Right hindlimb (tissue), 1 donor: ENCODE measurements at regions not wholly inside any gene's neighbourhood (a gene's known extent, or its start where the extent isn't known, plus 50 kb on each side); places are given as distances from the start of the nearest gene placed in this dataset.

Source experiments
- DNase-seq: peaks from one replicate; pipeline ENCODE4 v3.0.0-alpha.2; 2018

DNA sequence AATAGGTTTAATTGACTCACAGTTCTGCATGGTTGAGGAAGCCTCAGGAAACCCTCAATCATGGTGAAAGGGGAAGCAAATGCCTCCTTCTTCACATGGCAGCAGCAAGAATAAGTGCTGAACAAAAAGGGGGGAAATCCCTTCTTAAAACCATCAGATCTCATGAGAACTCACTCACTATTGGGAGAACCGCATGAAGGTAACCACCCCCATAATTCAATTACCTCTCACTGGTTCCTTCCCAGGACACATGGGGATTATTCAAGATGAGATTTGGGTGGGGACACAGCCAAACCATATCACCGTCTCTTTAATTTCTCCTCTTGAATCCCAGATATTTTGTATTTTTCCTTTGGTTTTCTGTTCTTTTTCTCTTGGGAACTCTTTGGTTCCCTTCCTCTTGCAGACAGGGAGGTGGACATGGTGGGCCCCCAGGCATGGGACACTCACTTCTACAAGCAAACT is 223.6 kb downstream of the TBXT start:
- DNase-seq = no peak

DNA sequence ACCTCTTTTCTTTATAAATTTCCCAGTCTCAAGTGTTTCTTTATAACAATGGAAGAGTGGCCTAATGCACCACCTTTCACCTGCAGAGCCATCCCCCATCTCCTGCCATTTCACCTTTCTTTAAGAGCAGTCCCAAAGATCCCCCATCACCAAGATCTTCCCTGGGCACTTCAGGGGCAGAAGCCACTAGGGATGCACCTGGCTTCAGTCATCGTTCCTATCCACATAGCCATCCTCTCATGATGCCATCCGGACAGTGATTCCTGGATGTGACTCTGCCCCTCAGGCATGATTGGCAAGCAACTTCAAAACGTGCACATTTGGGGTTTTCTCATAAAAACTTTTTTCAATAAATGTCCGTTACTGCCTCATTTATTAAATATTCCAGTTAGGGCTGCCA is 225.9 kb downstream of the TBXT start:
- DNase-seq = no peak

DNA sequence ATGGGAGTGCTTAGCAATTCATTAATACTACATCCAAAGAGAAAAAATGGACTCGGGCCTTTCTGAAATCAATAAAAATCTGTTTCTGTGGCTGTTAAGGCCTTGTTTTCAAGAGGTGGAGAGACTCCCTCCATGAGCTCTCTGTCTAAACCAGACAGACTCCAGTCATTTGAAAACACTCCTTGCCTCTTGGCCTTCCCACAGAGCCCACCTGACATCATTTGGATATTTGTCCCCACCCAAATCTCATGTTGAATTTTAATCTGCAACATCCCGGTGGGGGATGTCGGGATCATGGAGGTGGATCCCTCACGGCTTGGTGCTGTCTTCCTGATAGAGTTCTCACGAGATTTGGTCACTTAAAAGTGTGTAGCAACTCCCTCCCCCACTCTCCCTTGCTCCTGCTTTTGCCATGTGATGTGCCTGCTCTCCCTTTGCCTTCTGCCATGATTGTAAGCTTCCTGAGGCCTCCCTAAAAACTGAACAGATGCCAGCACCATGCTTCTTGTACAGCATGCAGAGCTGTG is 226.3 kb downstream of the TBXT start:
- DNase-seq = no peak

DNA sequence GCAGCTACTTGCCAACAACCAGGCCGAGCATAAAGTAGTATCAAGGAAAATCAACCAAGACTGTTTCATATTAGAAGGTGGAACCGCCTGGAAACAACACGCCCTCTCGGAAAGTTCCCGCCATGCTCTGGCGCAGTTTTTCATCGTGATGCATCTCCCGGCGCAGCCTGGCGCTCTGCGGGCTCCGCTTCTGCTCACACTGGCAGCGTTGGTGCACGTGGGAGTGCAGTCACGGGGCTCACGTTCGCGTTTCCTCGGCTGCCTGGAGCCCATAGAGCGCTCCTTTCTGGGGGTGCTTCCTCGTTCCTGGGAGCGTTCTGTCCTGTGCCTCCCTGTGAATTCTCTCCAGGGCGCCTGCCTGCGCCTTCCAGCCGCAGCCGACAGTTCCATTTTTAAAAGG is 227.3 kb downstream of the TBXT start:
- DNase-seq = no peak

DNA sequence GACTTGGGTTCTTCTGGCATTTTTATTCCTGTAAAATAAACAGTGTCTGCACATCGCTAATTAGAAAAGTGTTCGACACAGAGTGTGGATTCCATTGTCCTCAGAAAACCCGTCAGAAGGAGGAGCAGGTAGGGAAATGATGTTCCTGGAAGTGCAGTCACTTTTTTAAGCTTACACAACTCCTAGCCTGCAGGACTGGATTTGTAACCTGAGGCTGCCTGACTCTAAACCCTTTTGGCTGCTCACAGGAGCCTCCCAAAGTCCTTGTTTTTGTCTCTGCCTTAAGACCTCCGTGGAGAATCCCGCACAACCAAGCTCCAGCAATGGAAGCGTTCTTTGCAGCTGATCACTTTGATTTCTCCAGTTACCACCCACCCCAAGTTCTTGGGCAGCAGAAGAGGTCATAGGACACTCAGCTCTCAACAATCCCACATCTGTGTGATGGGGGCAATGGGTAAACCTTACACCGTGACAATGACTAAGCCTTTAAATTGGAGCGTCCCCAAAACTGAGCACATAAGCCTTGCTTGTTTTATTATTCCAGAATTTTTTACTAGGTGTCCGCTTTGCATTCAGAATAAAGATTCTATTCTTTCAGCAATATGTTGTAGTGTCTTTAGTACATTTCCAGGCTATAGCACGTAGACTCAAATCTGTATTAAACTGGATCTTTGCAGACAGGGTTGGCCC is 227.9 kb downstream of the TBXT start:
- no peak for DNase-seq

DNA sequence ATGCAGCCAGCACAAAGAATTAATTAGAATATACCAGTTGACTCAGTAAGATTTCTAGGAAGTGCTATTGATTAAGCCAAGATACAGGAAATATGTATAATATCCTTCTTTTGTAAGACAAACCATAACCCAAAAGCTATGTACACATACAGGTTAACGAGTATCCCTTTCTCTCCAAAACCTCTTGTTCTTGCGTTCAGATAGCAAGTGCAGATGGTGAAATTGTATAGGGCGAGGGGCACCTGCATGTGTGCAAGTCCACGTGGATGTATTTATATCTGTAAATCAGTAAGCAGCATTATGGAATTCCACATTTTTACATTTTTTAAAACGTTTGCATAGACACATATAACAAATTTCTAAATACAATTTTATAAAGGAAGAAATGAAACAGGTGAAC is 228.6 kb downstream of the TBXT start:
- DNase-seq = no peak

DNA sequence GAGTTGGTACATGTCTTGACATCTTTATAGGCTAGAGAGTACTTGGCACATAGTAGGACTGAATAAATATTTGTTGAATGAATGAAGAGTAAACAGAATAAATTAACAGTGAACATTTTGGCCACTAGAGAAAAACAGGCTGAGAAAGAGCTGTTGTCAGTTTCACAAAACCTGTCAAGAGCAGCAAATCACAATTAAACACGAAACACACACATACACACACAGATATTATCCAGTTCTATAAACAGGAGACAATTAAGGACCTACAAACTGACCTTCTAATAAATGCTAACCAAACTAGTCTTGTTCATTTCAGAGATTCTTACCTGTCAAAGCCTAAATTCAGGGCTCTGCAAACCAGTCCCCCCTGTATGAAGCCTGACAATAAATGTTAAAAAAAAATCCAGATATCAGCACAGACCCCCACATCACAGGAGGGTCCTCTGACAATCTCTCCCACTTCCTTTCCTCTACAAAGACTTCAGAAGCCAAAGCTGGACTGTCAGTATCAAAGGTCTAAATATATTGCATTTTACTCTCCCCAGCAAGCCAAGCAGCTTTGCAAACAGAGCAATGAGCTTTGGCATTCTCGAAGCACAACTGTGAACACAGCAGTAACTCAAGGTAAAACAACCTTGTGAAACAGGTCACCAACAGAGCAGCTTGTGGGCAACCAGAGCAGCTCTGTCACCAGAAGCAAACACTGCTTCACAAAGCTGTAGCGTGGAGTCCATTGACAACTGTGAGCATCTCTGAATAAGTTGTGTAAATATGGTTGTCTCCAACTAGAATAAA is 229.9 kb downstream of the TBXT start:
- no peak for DNase-seq

DNA sequence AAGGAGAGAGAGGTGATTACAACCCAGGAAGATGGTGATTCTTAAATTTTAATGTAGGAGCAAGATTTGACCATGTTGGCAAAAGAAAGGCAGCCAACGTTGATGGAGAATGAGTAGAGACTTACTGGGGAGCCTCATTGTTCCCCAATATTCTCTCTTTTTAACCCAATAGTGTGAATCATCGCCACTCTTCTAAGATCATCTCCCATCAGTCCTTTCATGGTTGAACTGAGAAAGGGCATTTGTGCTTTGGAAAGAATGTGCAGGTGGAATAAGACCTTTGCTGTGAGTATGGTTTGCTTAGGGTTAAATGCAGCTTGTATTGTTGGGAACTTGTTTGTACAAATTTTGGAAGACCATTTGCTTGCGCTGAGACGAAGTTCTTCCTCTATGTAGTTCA is 231.0 kb downstream of the TBXT start:
- DNase-seq = no peak

DNA sequence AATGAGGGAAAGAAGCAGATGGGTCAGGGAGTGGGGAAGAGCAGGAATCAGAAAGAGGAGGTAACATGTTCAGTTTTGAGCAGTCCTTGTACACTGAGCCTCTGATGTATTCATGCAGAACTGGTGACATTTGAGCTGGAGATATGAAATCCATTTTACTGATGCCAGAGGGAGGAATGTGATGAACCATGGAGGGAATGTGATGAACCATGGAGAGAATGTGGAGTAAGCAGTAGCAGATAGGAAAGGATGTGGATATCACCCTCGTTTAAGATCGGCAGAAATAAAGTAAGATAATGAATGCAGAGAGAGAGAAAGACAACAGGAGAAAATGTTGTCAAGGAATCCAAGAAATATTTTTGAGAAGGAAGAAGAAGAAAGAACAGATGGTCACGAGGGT is 231.6 kb downstream of the TBXT start:
- no peak for DNase-seq

DNA sequence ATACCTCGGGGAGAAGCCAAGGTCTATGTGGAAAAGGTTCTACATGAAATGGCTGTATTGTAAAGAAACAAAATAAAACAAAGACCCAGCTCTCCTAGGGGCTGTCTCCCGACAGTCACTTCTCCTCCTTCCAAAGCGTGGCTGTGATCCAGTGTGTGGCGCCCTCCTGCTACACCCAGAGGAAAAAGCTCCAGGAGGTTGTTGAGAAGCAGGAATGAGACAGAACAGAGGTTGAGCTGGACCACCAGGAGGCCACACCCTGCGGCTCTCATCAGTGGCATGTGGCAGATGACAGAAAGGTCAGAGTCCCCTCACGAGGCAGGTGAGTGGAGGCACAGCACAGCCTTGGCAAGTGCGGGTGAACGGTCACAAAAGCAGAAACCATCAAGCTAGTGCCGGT is 236.0 kb downstream of the TBXT start:
- DNase-seq = no peak

DNA sequence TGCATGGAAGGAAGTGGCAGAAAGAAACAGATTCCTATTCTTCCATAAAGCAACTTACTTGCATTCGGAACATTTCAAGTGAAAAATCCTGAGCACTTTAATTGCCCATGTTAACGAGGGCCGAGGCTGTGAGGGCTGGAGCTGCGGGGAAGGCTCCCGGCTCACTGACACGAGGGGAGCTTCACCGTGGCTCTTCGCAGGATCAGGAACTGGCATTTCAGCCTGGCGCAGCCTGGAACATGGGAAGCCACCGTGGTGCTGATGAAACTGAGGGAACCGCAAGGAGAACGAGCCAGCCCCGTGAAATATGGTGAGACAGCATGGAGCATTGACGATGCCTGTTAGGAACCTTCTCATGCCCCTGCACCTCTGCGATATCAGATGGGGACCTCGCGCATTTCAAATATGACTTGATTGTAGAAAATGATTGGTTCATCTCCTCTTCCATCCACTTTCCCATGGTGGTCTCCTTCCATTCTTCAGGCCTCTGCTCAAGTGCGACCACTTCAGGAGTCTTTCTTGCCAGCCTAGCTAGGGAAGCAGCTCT is 236.9 kb downstream of the TBXT start:
- no peak for DNase-seq

DNA sequence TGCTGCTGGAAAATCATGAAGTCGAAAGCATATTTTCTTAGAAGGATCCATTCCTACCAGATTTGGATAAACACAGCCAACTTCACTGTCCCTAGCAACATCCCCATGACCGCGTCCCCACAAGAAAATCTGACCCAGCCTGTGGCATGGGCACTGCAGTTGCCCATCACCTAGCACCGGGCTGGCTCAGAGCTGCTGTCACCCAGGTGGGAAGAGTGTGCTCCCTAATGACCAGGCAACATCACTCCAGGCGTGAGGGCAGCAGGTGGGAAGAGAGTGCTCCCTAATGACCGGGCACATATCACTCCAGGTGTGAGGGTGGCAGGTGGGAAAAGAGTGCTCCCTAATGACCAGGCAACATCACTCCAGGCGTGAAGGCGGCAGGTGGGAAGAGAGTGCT is 238.0 kb downstream of the TBXT start:
- no peak for DNase-seq

DNA sequence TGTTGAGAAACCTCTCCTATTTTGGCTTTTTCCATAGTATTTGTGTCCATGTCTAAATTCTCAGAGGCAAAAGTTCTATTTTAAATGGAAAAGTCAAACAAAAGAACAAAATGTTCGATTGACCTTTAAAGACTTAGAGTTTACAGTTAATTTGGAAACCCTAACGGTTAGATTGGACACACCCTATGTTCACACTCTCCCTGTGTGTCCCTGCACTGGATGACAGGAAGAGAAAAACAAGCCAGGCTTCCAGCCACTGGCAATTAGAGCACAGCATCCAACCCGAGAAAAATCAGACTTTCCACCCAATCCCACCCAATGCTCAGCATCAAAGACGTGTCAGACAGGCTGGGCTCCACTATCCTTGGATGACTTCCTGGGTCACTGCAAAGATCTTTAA is 241.3 kb downstream of the TBXT start:
- DNase-seq = no peak

DNA sequence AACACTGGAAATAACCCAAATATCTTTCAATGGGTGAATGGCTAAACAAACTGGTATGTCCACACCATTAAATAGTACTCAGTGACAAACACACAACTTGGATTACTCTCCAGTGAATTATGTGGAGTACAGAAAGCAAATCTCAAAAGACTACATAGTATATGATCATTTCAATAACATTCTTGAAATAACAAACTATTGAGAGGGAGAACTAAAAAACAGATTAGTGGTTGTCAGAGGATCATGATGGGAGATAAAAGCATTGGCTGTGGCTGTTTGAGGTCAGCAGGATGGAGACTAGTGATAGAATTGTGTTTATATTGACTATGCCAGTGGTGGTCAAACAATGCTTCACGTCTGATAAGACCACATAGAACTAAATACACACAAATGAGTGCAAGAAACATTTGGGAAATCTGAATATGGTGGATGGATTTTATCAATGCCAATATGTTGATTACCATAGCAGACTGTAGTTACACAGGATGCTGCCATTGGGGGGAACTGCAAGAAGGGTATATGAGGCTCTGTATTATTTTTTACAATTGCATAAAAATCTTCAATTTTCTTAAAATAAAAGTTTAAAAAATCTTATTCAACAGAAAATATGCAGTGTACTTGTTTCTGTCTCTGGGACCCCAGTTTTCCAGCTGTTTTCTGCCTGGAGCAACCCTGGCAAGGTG is 242.0 kb downstream of the TBXT start:
- no peak for DNase-seq

DNA sequence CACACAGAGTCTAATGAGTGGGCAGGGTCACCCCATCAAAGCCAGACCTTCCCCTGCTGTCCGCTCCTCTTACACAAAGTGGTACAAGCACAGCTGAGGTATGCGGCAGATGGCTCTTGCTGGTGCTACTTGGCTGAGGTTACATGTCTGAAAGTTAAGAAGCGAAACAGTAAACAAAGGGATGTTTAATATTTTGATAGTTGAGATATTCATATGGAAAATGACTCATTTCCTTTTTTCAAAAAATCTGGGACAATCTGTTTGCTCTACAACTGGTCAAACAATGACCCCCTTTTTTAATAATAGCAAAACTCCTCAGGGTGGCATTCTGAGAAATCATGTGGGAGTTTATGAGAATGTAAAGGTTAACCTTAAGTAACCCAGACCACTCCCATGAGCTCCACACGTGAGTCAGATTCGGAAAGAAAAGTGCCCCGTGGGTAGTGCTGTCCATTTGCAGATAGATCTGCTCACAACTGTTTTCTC is 245.3 kb downstream of the TBXT start:
- no peak for DNase-seq

DNA sequence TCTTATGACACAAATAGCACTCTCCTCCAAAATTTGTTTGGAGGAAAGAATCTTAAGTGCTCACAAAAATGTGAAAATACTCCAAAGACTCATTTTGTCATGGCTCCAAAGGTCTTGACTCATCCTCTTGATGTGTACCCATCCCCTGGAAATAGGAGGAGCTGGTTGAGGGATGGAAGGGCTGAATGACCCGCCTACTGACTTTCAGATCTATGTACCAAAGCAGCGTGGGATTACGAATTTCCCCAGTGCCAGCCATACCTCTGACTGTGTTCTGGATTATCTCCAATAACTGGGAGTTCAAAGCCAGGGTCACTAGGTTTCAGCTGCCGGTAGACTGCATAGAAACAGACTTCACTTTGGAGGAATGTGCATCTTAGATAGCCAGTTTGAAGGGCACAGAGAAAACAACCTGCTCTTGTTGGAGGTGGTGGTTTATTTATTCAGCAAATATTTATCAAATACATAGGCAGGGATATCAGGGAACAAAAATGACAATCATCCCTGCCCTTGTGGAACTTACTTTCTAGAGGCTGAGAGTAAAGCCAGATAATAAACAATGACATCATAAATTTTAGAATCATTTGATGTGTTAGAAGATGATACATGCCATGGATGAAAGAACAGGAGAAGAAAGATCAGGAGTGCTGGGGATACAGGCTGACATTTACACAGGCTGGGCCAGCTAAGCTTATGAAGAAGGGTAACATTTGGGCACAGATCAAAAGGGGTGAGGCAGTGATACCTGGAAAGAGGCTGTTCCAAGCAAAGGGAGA is 246.6 kb downstream of the TBXT start:
- DNase-seq = no peak

DNA sequence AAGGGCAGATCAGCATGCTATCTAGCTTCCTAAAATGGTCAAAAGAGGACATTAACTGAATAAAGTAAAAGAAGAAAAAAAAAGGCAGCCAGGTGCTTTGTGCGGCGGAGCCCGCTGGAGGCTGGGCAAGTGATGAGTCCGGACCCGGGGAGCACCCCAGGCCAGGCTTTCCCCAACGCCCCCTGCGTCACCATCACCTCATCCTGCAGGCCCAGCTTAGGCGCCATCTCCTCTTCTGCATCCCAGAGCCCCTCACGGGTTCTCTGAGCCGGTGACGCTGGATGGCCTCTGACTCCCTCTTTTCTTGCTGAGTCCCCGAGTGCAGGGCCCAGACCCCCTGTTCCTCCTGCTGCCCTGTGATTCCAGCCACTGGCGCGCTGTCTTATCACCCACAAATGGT is 250.1 kb downstream of the TBXT start:
- DNase-seq = no peak

DNA sequence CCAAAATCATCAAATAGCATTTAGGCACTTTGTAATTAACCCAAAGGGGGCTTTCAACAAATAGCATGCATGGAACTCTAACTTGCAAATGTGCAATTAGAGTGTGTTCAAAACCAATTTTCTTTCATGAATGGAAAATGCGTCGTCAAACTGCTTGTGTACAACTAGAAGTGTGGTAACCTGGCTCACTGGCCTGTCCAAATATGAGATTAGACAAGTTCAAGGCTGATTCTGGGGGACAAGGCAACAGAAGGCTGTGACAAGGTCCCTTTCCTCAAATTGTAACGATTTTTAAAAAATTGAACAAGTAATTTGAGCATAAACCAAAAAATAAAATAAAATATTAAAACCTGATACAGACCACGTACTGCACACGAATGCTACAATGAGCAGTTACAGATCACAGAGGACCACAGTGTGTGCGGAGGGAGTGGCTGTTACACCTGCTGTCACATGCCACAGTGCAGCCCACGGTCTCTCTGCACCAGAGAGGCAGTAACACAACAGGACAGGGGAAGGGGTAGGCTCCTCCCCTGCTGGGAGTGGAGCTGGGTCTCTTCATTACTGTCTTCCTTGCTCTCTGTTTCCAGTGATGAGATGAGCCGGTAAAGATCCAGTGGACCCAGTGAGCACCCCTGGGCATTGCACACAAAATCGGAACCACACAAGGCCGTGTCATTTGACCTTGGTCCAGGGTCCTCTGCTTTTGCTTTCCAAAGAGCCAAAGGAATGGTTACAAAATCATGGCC is 252.2 kb upstream of the PDE10A start:
- no peak for DNase-seq

DNA sequence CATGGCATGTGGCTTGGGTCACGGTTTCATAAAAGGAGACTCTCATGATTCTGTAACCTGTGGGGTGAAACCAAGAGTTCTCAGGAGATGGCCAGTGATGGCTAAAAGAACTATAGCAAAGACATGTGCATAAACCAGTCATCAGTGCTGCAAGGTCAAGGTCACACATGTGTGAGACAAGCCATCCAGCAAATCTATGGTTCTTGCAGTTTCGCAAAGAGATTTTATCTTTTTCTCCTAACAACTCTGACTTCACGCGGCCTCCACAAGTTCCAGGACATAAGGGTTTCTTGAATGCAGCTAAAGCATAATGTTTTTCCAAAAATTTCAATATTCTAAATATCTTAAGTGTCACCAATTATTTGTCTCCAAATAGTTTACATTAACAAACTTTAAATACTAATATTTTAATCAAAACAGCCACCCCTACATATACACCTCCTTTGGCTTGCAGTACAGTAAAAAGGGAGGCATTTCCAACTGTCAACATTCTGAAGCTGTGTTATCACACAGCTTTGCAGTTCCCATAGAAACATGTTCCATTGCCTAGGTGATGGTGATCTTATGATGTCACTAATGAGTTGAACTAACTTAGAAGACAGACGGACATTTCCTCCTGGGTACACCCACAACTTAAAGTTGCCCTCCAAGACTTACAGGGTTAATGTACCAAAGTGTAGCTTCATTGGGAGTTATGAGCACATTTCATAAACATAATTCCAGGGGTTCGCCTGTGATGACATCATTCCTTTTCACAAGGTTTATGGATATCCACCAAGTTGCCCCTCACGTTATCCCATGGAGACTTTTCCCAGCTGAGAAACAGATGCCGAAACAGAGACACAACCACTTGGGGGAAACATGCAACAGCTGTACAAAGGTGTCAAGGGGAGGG is 250.9 kb upstream of the PDE10A start:
- no peak for DNase-seq

DNA sequence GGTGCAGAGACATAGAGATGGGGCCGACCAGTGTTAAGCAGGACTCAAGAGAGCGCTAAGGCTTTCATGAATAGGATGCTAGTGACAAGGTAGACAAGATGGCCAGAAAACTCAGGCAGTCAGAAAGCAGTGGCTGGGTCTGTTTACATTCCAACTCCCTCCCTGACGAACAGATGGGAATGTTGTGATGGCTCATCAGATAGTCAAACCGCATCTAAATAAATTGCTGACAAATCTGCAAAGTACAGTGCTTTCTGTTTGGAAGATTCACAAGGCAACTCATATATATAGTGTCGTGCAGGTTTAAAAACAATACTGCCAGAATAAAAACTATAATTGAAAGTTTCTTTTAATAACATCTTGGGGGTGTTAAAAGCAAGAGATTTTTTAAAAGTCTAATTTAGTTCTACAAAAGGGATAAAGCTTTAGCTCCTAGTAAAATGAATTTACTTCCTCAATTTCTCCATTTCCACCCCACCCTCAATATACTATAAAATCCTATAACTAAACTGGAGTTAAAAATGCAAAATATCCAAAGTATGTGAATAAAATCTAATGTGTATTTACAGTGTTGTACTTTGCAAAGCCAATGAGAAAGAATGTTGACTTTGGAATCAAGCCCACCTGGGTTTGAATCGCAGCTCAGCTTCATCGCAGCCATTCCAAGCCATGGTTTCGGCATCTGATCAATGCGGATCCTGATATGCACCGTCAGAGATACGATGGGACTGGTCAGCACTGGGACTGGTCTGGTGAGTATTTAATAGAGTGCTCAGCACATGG is 247.3 kb upstream of the PDE10A start:
- no peak for DNase-seq
